ENCODE measurements at regions not wholly inside any gene's neighbourhood (a gene's known extent, or its start where the extent isn't known, plus 50 kb on each side); places are given as distances from the start of the nearest gene placed in this dataset.

GRCh38 chr18:38025433-38026038 is 459.9 kb upstream of the CELF4 start:
- intact Hi-C loops (cut with micrococcal nuclease): no loop called here

DNA sequence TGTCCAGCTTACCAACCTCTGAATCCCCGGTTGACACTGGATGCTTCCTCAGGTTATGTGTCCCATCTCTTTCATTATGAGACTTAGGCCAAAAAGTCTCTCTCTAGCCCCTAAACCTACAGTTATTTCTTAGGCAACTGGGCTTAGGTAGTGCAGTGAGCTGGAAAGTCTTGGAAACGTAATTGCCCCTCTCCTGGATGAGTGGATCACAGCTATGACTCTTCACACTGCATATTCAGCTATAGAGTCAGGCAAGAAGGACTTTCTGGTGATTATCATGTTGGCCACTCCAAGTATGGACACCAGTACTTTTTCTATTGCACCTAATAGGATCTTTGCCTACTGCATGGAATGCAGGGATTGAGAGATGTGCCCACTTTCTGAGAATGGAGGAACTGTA is 458.3 kb upstream of the CELF4 start:
- intact Hi-C loops (cut with micrococcal nuclease): no loop called here

- intact Hi-C loops (cut with micrococcal nuclease): no loop called here
Observed at GRCh38 chr18:38022234-38022633, 456.6 kb upstream of the CELF4 start.

GRCh38 chr18:38019292-38019691 is 453.7 kb upstream of the CELF4 start:
- intact Hi-C loops (cut with micrococcal nuclease): no loop called here

- intact Hi-C loops (cut with micrococcal nuclease): loop anchor here (5.0 kb wide), 1 partner anchor 61 kb away; no protein-coding TSS in a partner anchor
Observed at GRCh38 chr18:38010971-38011857, 445.6 kb upstream of the CELF4 start.

GRCh38 chr18:38010037-38010436 is 444.4 kb upstream of the CELF4 start:
- intact Hi-C loops (cut with micrococcal nuclease): loop anchor here (5.0 kb wide), 1 partner anchor 62 kb away; no protein-coding TSS in a partner anchor

DNA sequence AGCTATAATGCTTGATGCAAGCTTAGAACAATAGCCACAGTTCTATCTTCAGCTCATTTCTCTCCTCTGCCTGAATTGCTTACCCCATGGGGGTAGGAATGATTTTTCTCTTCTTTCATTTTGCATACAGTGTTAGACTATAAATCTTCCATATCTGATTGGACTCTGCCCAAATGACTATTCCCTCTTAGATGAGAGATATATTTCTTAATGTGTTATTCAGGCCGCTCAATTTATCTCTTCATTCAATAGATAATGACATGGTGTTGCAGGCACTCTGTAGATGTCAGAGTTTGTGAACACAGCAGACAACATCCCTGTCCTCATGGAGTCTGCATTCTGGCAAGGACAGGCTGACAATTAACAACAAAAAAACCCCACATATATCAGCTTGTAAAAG is 443.7 kb upstream of the CELF4 start:
- intact Hi-C loops (cut with micrococcal nuclease): no loop called here

DNA sequence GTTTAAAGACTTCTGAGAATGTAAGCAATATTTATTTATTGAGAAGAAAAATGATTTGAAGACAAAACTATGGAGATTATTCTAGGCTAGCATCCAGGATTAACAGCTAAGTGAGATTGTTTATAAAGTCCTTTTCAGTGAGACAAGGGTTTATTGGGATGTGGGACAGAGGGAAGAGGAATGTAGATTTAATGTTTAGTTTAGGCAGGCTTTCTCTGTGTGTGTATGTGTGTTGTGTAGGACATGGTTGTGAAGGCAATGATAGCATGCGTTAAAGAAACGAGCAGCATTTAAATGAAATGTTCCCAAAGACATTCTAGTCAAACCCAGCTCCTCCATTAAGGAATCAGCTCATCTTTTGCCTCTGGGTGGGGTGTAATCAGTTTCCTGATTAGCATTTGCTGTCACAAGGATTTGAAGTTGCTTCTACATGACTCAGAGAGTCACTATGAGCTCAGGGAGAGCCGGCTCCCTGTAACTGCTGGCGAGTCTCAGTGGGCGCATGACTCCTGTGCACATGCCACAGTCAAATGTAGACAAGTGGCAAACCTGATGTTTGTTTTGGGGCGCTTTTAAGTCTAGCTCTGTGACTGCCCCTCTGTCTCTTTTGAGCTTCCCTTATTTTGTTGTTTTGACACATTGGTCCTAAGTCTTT is 442.2 kb upstream of the CELF4 start:
- intact Hi-C loops (cut with micrococcal nuclease): no loop called here

GRCh38 chr18:38007026-38007425 is 441.4 kb upstream of the CELF4 start:
- intact Hi-C loops (cut with micrococcal nuclease): no loop called here

DNA sequence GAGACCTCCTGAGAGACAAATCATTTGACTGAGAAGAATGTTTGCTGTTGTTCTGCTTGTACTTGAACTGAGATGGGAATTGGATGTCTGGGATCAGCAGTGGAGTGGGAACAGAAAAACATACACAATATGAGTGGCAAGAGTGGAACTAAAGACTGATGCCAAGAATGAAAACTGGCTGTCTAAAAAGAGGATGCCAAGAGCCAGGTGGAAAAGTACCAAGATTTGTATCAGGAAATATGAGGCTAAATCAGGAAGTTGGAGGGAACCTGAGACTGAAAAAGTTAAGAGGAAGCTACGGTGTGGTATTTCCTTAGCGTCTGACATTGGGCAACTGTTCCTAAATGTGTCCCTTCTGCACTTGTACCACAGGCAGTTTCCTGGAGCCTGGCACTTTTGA is 440.9 kb upstream of the CELF4 start:
- intact Hi-C loops (cut with micrococcal nuclease): no loop called here

- intact Hi-C loops (cut with micrococcal nuclease): no loop called here
Observed at GRCh38 chr18:37997695-37998094, 432.1 kb upstream of the CELF4 start.

GRCh38 chr18:37987901-37988300 is 422.3 kb upstream of the CELF4 start:
- intact Hi-C loops (cut with micrococcal nuclease): no loop called here

- intact Hi-C loops (cut with micrococcal nuclease): no loop called here
Observed at GRCh38 chr18:37986665-37987064, 421.1 kb upstream of the CELF4 start.

DNA sequence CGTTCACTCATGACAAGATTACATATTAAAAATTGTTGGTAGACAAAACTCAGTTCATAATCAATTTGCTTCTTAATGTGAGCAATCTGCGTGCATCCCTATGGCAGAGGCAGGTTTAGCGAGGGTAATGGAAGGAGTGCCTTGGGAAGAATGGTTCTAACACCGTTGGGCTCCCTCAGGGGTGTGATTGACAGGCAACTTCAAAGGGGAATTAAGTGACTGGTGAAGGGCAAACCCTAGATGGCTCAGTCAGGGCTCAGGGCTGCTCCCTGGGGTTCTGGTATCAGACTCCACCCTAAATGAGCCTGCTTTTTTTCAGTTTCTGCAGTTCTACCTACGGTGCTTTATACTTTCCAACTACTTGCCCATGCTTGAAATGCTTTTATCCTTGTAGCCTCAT is 419.5 kb upstream of the CELF4 start:
- intact Hi-C loops (cut with micrococcal nuclease): no loop called here

DNA sequence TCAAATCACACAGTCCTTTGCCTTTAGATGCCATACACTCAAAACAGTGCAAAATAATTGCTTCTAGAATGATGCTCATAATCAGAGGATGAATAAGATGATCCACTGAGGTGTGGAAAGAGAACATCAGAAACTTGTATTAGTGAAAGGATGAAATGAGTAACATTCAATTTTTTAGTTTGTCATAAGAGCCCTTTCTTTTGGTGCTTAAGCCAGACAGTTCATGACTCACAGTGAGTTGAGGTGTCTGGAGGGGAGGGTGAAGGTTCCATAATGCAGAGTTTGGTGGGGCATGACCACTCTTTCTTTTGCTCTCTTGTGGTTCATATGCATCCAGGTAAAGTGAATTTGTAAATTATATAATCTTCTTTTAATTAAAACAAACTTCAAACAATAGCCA is 415.0 kb upstream of the CELF4 start:
- intact Hi-C loops (cut with micrococcal nuclease): no loop called here

DNA sequence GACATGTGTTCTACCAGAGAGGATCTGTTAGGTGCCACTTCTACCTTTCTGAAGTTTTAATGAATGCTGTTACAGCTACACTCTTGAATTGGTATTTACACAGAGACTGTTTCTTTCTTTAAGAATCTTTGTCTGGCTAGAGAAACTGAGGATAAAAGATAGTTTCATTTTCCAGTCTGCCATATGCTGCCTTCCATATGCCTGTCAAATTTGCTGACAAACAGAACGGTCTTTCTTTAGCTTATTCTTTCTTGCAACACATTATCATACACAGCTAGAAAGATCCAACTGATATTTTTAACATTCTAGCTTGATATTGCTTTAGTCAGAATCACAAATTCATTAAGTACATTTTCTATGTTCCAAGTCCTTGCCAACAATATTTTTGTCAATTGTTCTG is 409.8 kb upstream of the CELF4 start:
- intact Hi-C loops (cut with micrococcal nuclease): no loop called here

DNA sequence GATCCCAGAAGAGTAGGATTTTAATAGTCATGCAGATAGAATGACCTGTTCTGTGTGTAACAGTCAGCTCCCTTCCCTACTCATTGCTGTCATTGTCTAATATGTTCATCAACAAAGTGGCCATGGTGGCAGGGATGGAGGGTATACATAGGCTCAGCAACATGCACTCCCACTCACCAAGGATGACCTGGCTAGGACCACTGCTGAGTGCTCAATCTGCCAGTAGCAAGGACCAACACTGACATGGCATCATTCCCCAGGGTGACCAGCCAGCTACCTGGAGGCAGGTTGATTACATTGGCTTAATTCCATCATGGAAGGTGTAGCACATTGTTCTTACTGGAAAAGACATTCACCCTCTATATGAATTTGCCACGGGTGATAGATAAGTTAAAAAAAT is 401.7 kb upstream of the CELF4 start:
- intact Hi-C loops (cut with micrococcal nuclease): no loop called here

- intact Hi-C loops (cut with micrococcal nuclease): no loop called here
Observed at GRCh38 chr18:37965572-37965970, 400.0 kb upstream of the CELF4 start.

- intact Hi-C loops (cut with micrococcal nuclease): no loop called here
Observed at GRCh38 chr18:37964885-37965571, 399.4 kb upstream of the CELF4 start.

DNA sequence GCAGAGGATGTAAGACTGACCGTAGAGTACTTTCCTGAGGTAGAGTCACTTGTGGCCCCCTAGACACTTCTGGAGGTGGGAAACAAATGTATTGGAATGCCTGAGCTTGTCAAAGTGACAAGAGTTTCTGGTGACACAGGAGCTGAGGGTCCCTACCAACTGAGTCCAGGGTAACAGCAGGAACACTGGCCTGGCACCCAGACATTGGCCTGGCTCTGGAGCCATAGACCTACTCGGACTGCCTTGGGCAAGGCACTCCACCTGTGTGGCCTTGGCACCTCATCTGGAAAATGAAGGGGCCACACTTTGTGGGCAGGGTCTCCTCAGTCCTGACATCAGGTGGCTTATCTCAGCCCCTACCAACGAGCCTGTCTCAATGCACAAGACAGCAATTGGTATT is 398.2 kb upstream of the CELF4 start:
- intact Hi-C loops (cut with micrococcal nuclease): no loop called here

DNA sequence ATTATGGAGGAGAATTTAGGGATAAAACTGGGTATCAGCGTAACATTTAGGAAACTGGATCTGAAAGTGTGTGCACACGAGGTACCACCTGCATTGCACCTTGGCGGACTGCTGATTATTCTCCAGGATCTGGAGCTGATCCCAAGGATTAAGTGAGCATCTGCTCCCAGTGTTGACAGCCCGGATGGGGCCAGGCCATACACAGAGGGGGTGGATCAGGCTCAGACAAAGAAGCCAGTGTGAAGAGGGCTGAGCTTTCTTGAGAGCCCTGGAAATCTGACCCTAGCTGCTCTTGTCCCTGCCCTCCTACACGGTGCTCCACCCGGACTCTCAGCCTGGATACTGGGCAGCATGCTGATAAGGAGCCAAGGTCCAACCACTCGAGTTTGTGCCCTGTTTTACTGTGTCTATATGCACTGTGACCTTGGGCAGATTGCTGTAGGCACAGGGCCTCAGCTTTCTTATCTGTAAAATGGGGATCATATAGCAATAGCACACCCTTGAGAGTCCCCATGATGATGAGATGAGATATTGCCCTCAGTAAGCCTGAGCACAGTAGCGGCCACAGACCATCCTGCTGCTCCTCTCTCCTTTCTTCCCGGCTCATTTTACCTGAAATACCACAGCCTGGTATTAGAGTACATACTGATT is 396.8 kb upstream of the CELF4 start:
- intact Hi-C loops (cut with micrococcal nuclease): no loop called here
